HCT116 (cell line): ENCODE measurements at regions not wholly inside any gene's neighbourhood (a gene's known extent, or its start where the extent isn't known, plus 50 kb on each side); places are given as distances from the start of the nearest gene placed in this dataset.

Experiments used
- ATAC-seq: fragments of 200-7000 bp; cut with Tn5 transposase; 2 replicates; pipeline ENCODE4 v1.9.1; 2020; ENCODE audit warnings: mild to moderate bottlenecking, moderate library complexity
- BruUV-seq: library from RNA; stranded (reverse); fragments of 400-500 nt; replicated peaks from 2 replicates; lab custom pipeline; 2021; lab: Mats Ljungman, UMichigan
- CTCF ChIA-PET: fragments of 300-600 bp; sonication (Branson Sonifier 250); formaldehyde crosslinking; loops from one replicate; lab custom pipeline; 2021; ENCODE audit warnings: antibody characterized with exemption; lab: Charles Lee
- POLR2A ChIA-PET: fragments of 300-600, 350-600 bp; sonication (Branson Sonifier 250); formaldehyde crosslinking; loops from one replicate; lab custom pipeline; 2021; ENCODE audit warnings: antibody characterized with exemption; lab: Charles Lee
- RAD21 ChIA-PET, 2 experiments: fragments of 300-600 bp; sonication (Branson Sonifier 250); formaldehyde crosslinking; loops; one replicate each; lab custom pipeline; 2023; ENCODE audit warnings: low total read pairs in 2 of 2; ENCODE audit not compliant: uncharacterized antibody in 2 of 2, unreplicated experiment in 2 of 2, low non-redundant PET in 1 of 2; lab: Charles Lee
- DNase-seq: peaks from one replicate; pipeline ENCODE4 v3.0.0-alpha.2; 2010; ENCODE audit warnings: low read depth, low spot score
- H2AFZ ChIP-seq: fragments of 200-600 bp; shearing (Covaris generic), sonication (generic); 2 replicates; pipeline ENCODE4 v1.6.1; 2017; ENCODE audit warnings: low read depth, mixed run types, mixed read lengths, antibody characterized with exemption, low read length; ENCODE audit not compliant: poor library complexity, severe bottlenecking
- H3K27ac ChIP-seq: 2 replicates; pipeline ENCODE4 v1.5.1; 2012; ENCODE audit warnings: low read depth, low read length
- H3K27me3 ChIP-seq: fragments of 200-600 bp; sonication (generic); 2 replicates; pipeline ENCODE4 v1.6.1; 2016; ENCODE audit warnings: mixed run types, low read length, mixed read lengths; ENCODE audit not compliant: insufficient read depth
- H3K36me3 ChIP-seq, 2 experiments: fragments of 200-500 bp in 1 of 2; fragments of 200-600 bp in 1 of 2; sonication (Bioruptor generic) in 1 of 2; sonication (generic) in 1 of 2; 2 replicates each; pipeline versions ENCODE4 v1.5.1 to v1.6.1; 2014 to 2016; ENCODE audit warnings: low read length in 2 of 2, inconsistent platforms in 1 of 2, mixed read lengths in 1 of 2, mixed run types in 1 of 2; ENCODE audit not compliant: insufficient read depth in 2 of 2, control insufficient read depth in 1 of 2
- H3K4me1 ChIP-seq, 2 experiments: fragments of 200-600 bp in 1 of 2; sonication (generic) in 1 of 2; 2 replicates each; pipeline versions ENCODE4 v1.5.1 to v1.6.1; 2012 to 2017; ENCODE audit warnings: low read length in 2 of 2, inconsistent platforms in 1 of 2, mild to moderate bottlenecking in 1 of 2, mixed read lengths in 1 of 2, mixed run types in 1 of 2, moderate library complexity in 1 of 2; ENCODE audit not compliant: insufficient read depth in 2 of 2, control insufficient read depth in 1 of 2
- H3K4me2 ChIP-seq: fragments of 200-600 bp; sonication (generic); 2 replicates; pipeline ENCODE4 v1.6.1; 2017; ENCODE audit warnings: mixed run types, low read length, mixed read lengths
- H3K4me3 ChIP-seq, 2 experiments: fragments of 200-600 bp in 1 of 2; sonication (generic) in 1 of 2; replicated peaks in 1 of 2; 2 replicates each; pipeline ENCODE4 v1.5.1; 2011 to 2016; ENCODE audit warnings: low read length in 2 of 2, control low read depth in 1 of 2, low read depth in 1 of 2, mild to moderate bottlenecking in 1 of 2, mixed read lengths in 1 of 2, mixed run types in 1 of 2
- H3K79me2 ChIP-seq: fragments of 200-600 bp; sonication (generic); 2 replicates; pipeline ENCODE4 v1.6.1; 2017; ENCODE audit warnings: mild to moderate bottlenecking, mixed run types, low read length, moderate library complexity, mixed read lengths; ENCODE audit not compliant: insufficient read depth
- H3K9ac ChIP-seq: fragments of 200-600 bp; sonication (generic); 2 replicates; pipeline ENCODE4 v1.6.1; 2016; ENCODE audit warnings: low read length, mixed read lengths
- H3K9me2 ChIP-seq: fragments of 200-600 bp; sonication (generic), shearing (Covaris generic); 2 replicates; pipeline ENCODE4 v1.6.1; 2017; ENCODE audit warnings: mixed run types, mild to moderate bottlenecking, moderate library complexity; ENCODE audit not compliant: insufficient read depth
- H3K9me3 ChIP-seq, 2 experiments: fragments of 200-500 bp in 1 of 2; fragments of 200-600 bp in 1 of 2; sonication (Bioruptor generic) in 1 of 2; sonication (generic) in 1 of 2; 2 replicates each; pipeline ENCODE4 v1.6.1; 2014 to 2017; ENCODE audit warnings: low read length in 2 of 2, mixed read lengths in 2 of 2, inconsistent platforms in 1 of 2, low read depth in 1 of 2, mild to moderate bottlenecking in 1 of 2, mixed run types in 1 of 2, moderate library complexity in 1 of 2; ENCODE audit not compliant: control insufficient read depth in 1 of 2, insufficient read depth in 1 of 2
- H4K20me1 ChIP-seq: fragments of 200-600 bp; sonication (generic), shearing (Covaris generic); 2 replicates; pipeline ENCODE4 v1.6.1; 2017; ENCODE audit warnings: mixed run types, mild to moderate bottlenecking, moderate library complexity; ENCODE audit not compliant: insufficient read depth
- ATF3 ChIP-seq: IDR thresholded peaks from 2 replicates; pipeline ENCODE4 v1.6.1; 2012
- CBX3 ChIP-seq: IDR thresholded peaks from 2 replicates; pipeline ENCODE4 v1.6.1; 2012; ENCODE audit warnings: low read depth
- CEBPB ChIP-seq: IDR thresholded peaks from 2 replicates; pipeline ENCODE4 v1.6.1; 2012; ENCODE audit warnings: low read depth
- CTCF ChIP-seq, 3 experiments: fragments of 200-600 bp in 1 of 3; sonication (generic) in 1 of 3; IDR thresholded peaks in 2 of 3; conservative IDR thresholded peaks in 1 of 3; 2 replicates each; pipeline ENCODE4 v1.5.1; 2012 to 2017; ENCODE audit warnings: low read depth in 2 of 3, low read length in 2 of 3, antibody characterized with exemption in 1 of 3, borderline replicate concordance in 1 of 3, control low read depth in 1 of 3, mild to moderate bottlenecking in 1 of 3, mixed read lengths in 1 of 3, mixed run types in 1 of 3, moderate library complexity in 1 of 3; ENCODE audit not compliant: insufficient read depth in 1 of 3
- EGR1 ChIP-seq: IDR thresholded peaks from 2 replicates; pipeline ENCODE4 v1.6.1; 2012; ENCODE audit warnings: low read depth
- ELF1 ChIP-seq: IDR thresholded peaks from 2 replicates; pipeline ENCODE4 v1.6.1; 2012; ENCODE audit warnings: low read depth, borderline replicate concordance
- EZH2 ChIP-seq: fragments of 200-600 bp; sonication (generic); IDR thresholded peaks from 2 replicates; pipeline ENCODE4 v1.6.1; 2017; ENCODE audit warnings: antibody characterized with exemption, mixed run types
- EZH2phosphoT487 ChIP-seq: fragments of 200-600 bp; IDR thresholded peaks from 2 replicates; pipeline ENCODE4 v1.6.1; 2018; ENCODE audit warnings: antibody characterized with exemption, borderline replicate concordance
- JUND ChIP-seq: IDR thresholded peaks from 2 replicates; pipeline ENCODE4 v1.6.1; 2012
- MAX ChIP-seq: IDR thresholded peaks from 2 replicates; pipeline ENCODE4 v1.6.1; 2012
- POLR2A ChIP-seq: IDR thresholded peaks from 2 replicates; pipeline ENCODE4 v1.7.0; 2011; ENCODE audit warnings: borderline replicate concordance; ENCODE audit not compliant: insufficient read depth, insufficient read length; ENCODE audit errors: extremely low read depth
- POLR2AphosphoS5 ChIP-seq: IDR thresholded peaks from 2 replicates; pipeline ENCODE4 v1.6.1; 2011; ENCODE audit warnings: mild to moderate bottlenecking, low read depth, low read length, moderate library complexity
- RAD21 ChIP-seq: IDR thresholded peaks from 2 replicates; pipeline ENCODE4 v1.6.1; 2012; ENCODE audit warnings: low read depth, mild to moderate bottlenecking
- SP1 ChIP-seq: IDR thresholded peaks from 2 replicates; pipeline ENCODE4 v1.6.1; 2012; ENCODE audit warnings: low read depth
- SRF ChIP-seq: IDR thresholded peaks from 2 replicates; pipeline ENCODE4 v1.6.1; 2012; ENCODE audit warnings: low read depth
- YY1 ChIP-seq: IDR thresholded peaks from 2 replicates; pipeline ENCODE4 v1.6.1; 2011; ENCODE audit warnings: low read length, low read depth, moderate library complexity, mild to moderate bottlenecking; ENCODE audit not compliant: insufficient replicate concordance; ENCODE audit errors: extremely low read depth
- ZBTB33 ChIP-seq: IDR thresholded peaks from 2 replicates; pipeline ENCODE4 v1.6.1; 2011; ENCODE audit warnings: mild to moderate bottlenecking, low read length, moderate library complexity; ENCODE audit not compliant: insufficient replicate concordance; ENCODE audit errors: extremely low read depth
- intact Hi-C: fragments of 100-400 bp; cut with micrococcal nuclease; formaldehyde crosslinking; loops from 2 replicates; pipeline ENCODE4 v1.10.0; 2022

- no peak overlapping the region for H2AFZ ChIP-seq
- no peaks in the 10 kb centered on the region for H3K27me3 ChIP-seq
- H3K9ac ChIP-seq: no peak overlapping the region
- no peaks in the 10 kb centered on the region for H3K9me2 ChIP-seq
- H3K36me3 ChIP-seq: no peaks in the 10 kb centered on the region
- BruUV-seq: no TSS peak
- ATAC-seq: no peak
- ChIA-PET CTCF (no interaction called here), RAD21 (no interaction called here)
- H3K4me1 ChIP-seq: peaks cover 0 to 25% of the 10 kb centered on the region in 2 experiments; a peak in 2 of 4 replicates
- no peaks in the 10 kb centered on the region for H3K79me2 ChIP-seq
- intact Hi-C loops: no loop called here
- no peak overlapping the region for H3K27ac ChIP-seq
- TF ChIP-seq YY1 (no peak), POLR2A (no peak), POLR2AphosphoS5 (no peak), EZH2 (no peak), ELF1 (no peak), CTCF (IDR thresholded peaks at IDR 0.05 in 2 of 3, conservative IDR thresholded peaks at IDR 0.05 in 1 of 3; ENCODE audit: borderline replicate concordance in 1 of 3, insufficient read depth in 1 of 3, low read depth in 2 of 3, low read length in 2 of 3) (no peak), ZBTB33 (no peak), MAX (no peak), RAD21 (no peak), CBX3 (no peak), CEBPB (no peak), SP1 (no peak), EZH2phosphoT487 (no peak), EGR1 (no peak), JUND (no peak), SRF (no peak), ATF3 (no peak)
- TF ChIP-seq, all 23 proteins: peak for 0
- POLR2A ChIA-PET: no interaction called here
- H3K4me2 ChIP-seq: no peak overlapping the region
- no peak for DNase-seq
- no peak overlapping the region for H3K4me3 ChIP-seq
- H4K20me1 ChIP-seq: no peaks in the 10 kb centered on the region
- H3K9me3 ChIP-seq: no peaks in the 10 kb centered on the region
These were observed 128.7 kb upstream of the PLEKHA5 start for GRCh38 chr12:19000836-19001235.
